Keratinocyte (primary cell): ENCODE measurements at regions not wholly inside any gene's neighbourhood (a gene's known extent, or its start where the extent isn't known, plus 50 kb on each side); places are given as distances from the start of the nearest gene placed in this dataset.

ENCODE experiments used
- DNase-seq: peaks from one replicate; pipeline ENCODE4 v3.0.0-alpha.2; 2011; ENCODE audit warnings: low read depth, missing footprints, low spot score
- FAIRE-seq: peaks from 2 replicates; lab custom pipeline; 2011; peaks lifted over from hg19 to GRCh38; lab: Jason Lieb, UNC
- H2AFZ ChIP-seq: 2 replicates; pipeline ENCODE4 v1.6.0; 2012; ENCODE audit warnings: low read length, control low read depth, inconsistent platforms; ENCODE audit not compliant: control insufficient read depth
- H3K27ac ChIP-seq: 2 replicates; pipeline ENCODE4 v1.5.1; 2011; ENCODE audit warnings: low read length; ENCODE audit not compliant: control insufficient read depth, insufficient read depth
- H3K27me3 ChIP-seq: 3 replicates; pipeline ENCODE4 v1.6.0; 2011; ENCODE audit warnings: low read length; ENCODE audit not compliant: control insufficient read depth, insufficient read depth; ENCODE audit errors: extremely low read depth
- H3K36me3 ChIP-seq, 2 experiments: 2 replicates in 1 of 2; 3 replicates in 1 of 2; pipeline ENCODE4 v1.5.1; 2011; ENCODE audit warnings: low read length in 2 of 2, mild to moderate bottlenecking in 1 of 2; ENCODE audit not compliant: control insufficient read depth in 2 of 2, insufficient read depth in 2 of 2; ENCODE audit errors: extremely low read depth in 1 of 2
- H3K4me1 ChIP-seq: 3 replicates; pipeline ENCODE4 v1.5.1; 2011; ENCODE audit warnings: low read length; ENCODE audit not compliant: control insufficient read depth, insufficient read depth; ENCODE audit errors: extremely low read depth
- H3K4me2 ChIP-seq: 3 replicates; pipeline ENCODE4 v1.6.0; 2011; ENCODE audit warnings: low read depth, low read length; ENCODE audit not compliant: control insufficient read depth, insufficient read depth; ENCODE audit errors: extremely low read depth
- H3K4me3 ChIP-seq, 3 experiments: fragments of 200-600 bp in 1 of 3; sonication (generic) in 1 of 3; 2 replicates in 2 of 3; 3 replicates in 1 of 3; pipeline ENCODE4 v1.5.1; 2011 to 2016; ENCODE audit warnings: low read length in 3 of 3, mild to moderate bottlenecking in 3 of 3, control low read depth in 2 of 3, inconsistent platforms in 1 of 3, low read depth in 1 of 3, mixed read lengths in 1 of 3, mixed run types in 1 of 3, moderate library complexity in 1 of 3; ENCODE audit not compliant: control insufficient read depth in 2 of 3, insufficient read depth in 2 of 3; ENCODE audit errors: extremely low read depth in 1 of 3
- H3K79me2 ChIP-seq: 2 replicates; pipeline ENCODE4 v1.6.0; 2012; ENCODE audit warnings: low read length; ENCODE audit not compliant: control insufficient read depth, insufficient read depth
- H3K9ac ChIP-seq: 3 replicates; pipeline ENCODE4 v1.6.0; 2011; ENCODE audit warnings: low read length; ENCODE audit not compliant: control insufficient read depth, insufficient read depth; ENCODE audit errors: extremely low read depth
- H3K9me1 ChIP-seq: 3 replicates; pipeline ENCODE4 v1.6.0; 2011; ENCODE audit warnings: low read length; ENCODE audit not compliant: control insufficient read depth, insufficient read depth; ENCODE audit errors: extremely low read depth
- H3K9me3 ChIP-seq: 2 replicates; pipeline ENCODE4 v1.5.1; 2012; ENCODE audit warnings: low read depth, low read length; ENCODE audit not compliant: control insufficient read depth
- H4K20me1 ChIP-seq: 3 replicates; pipeline ENCODE4 v1.6.0; 2011; ENCODE audit warnings: low read length; ENCODE audit not compliant: control insufficient read depth, insufficient read depth; ENCODE audit errors: extremely low read depth
- CTCF ChIP-seq, 3 experiments: IDR thresholded peaks in 1 of 3; conservative IDR thresholded peaks in 1 of 3; optimal IDR thresholded peaks in 1 of 3; 2 replicates in 2 of 3; 3 replicates in 1 of 3; pipeline versions ENCODE3 to v1.5.1; 2011; ENCODE audit warnings: low read length in 3 of 3, mild to moderate bottlenecking in 3 of 3, moderate library complexity in 2 of 3, control low read depth in 1 of 3, inconsistent platforms in 1 of 3; ENCODE audit not compliant: insufficient read depth in 2 of 3; ENCODE audit errors: extremely low read depth in 1 of 3
- EZH2 ChIP-seq: IDR thresholded peaks from one replicate; pipeline ENCODE4 v1.6.1; 2012; ENCODE audit warnings: inconsistent platforms, mild to moderate bottlenecking, low read length, moderate library complexity
- dilution Hi-C: fragments of 300-500 bp; cut with MboI; formaldehyde crosslinking; loops from one replicate; pipeline ENCODE4 v1.7.0; 2020; ENCODE audit warnings: low sequenced_read_pairs; ENCODE audit not compliant: extremely low pct_ligation_motif_present

GRCh38 chr3:63048367-63049326, 173.4 kb upstream of the CADPS start:
- H3K9me3 ChIP-seq, result no peaks in the 10 kb centered on the region
- H3K79me2 ChIP-seq, result no peaks in the 10 kb centered on the region
- H3K4me1 ChIP-seq, result no peaks in the 10 kb centered on the region
- no peak overlapping the region for H3K27ac ChIP-seq
- H3K27me3 ChIP-seq, result no peaks in the 10 kb centered on the region
- FAIRE-seq (no peak), DNase-seq (no peak)
- no peak overlapping the region for H3K9ac ChIP-seq
- TF ChIP-seq CTCF (optimal IDR thresholded peaks at IDR 0.05 in 1 of 3, IDR thresholded peaks at IDR 0.05 in 1 of 3, conservative IDR thresholded peaks at IDR 0.05 in 1 of 3; ENCODE audit: extremely low read depth in 1 of 3, insufficient read depth in 2 of 3, low read length in 3 of 3) (no peak), EZH2 (no peak)
- H3K36me3 ChIP-seq, result no peaks in the 10 kb centered on the region
- no peak overlapping the region for H3K4me2 ChIP-seq
- no peaks in the 10 kb centered on the region for H3K9me1 ChIP-seq
- no peak overlapping the region for H3K4me3 ChIP-seq
- no peak overlapping the region for H2AFZ ChIP-seq
- H4K20me1 ChIP-seq, result no peaks in the 10 kb centered on the region
- dilution Hi-C loops, result no loop called here

- DNase-seq (no peak), FAIRE-seq (no peak)
- no peaks in the 10 kb centered on the region for H3K79me2 ChIP-seq
- H3K9me1 ChIP-seq, result no peaks in the 10 kb centered on the region
- no peak overlapping the region for H3K4me2 ChIP-seq
- H3K4me1 ChIP-seq, result no peaks in the 10 kb centered on the region
- no peak for TF ChIP-seq EZH2
- TF ChIP-seq CTCF (optimal IDR thresholded peaks at IDR 0.05 in 1 of 3, IDR thresholded peaks at IDR 0.05 in 1 of 3, conservative IDR thresholded peaks at IDR 0.05 in 1 of 3; ENCODE audit: extremely low read depth in 1 of 3, insufficient read depth in 2 of 3, low read length in 3 of 3), result no peak
- no peak overlapping the region for H3K4me3 ChIP-seq
- no peaks in the 10 kb centered on the region for H3K9me3 ChIP-seq
- dilution Hi-C loops, result no loop called here
- no peaks in the 10 kb centered on the region for H4K20me1 ChIP-seq
- H3K36me3 ChIP-seq, result no peaks in the 10 kb centered on the region
- no peak overlapping the region for H3K27ac ChIP-seq
- H3K9ac ChIP-seq, result no peak overlapping the region
- no peaks in the 10 kb centered on the region for H3K27me3 ChIP-seq
- H2AFZ ChIP-seq, result no peak overlapping the region
Observed at GRCh38 chr3:63050548-63051177, 175.4 kb upstream of the CADPS start.
